Epithelial cell of esophagus (primary cell): ENCODE measurements at regions not wholly inside any gene's neighbourhood (a gene's known extent, or its start where the extent isn't known, plus 50 kb on each side); places are given as distances from the start of the nearest gene placed in this dataset.

ENCODE experiments used
- DNase-seq: peaks from one replicate; pipeline ENCODE4 v3.0.0; 2010; ENCODE audit warnings: low read depth
- H3K4me3 ChIP-seq: 2 replicates; pipeline ENCODE4 v1.5.1; 2011; ENCODE audit warnings: mild to moderate bottlenecking, low read length, control low read depth
- CTCF ChIP-seq: IDR thresholded peaks from 2 replicates; pipeline ENCODE4 v1.5.1; 2011; ENCODE audit warnings: low read depth, mild to moderate bottlenecking, low read length, control low read depth, inconsistent platforms; ENCODE audit not compliant: insufficient read depth; ENCODE audit errors: missing control alignments

DNA sequence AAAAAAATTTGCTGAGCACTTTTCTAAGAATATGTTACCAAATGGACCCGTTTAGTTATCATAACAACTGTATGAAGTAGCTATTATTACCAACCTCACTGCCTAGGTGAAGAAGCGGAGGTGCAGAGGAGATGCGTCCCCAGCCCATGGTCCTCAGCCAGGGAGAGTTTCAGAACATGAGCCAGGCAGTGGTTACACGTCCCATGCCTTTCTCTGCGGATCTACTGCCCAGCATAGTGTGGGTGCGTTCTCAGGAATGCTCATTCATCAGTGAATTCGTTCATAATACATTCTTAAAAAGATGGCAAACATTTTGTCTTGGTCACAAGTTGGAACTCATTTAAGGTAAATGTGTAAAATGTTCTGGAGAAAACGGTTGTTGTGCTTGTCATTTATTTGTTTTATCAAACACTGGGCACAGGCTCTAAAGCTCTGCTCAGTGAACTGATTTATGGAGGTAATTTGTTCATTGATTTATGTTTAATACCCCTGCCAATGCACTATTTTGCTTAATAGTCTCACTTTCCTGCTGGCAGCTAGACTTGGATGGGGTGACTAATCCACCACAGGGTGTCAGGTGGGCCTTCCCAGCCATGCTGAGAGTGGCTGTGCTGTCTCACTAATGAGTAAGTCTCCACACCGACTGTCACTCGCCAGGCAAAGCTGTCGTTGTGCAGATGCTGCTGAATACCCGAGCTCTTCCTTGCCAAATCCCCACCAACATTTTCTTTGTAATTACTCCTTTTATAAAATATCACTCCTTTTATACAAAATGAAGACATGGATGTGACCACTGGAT is 248.8 kb downstream of the TENT4A start:
- H3K4me3 ChIP-seq, result no peak overlapping the region
- DNase-seq, result no peak
- no peak for TF ChIP-seq CTCF

- no peak overlapping the region for H3K4me3 ChIP-seq
- TF ChIP-seq CTCF, result no peak
- DNase-seq, result no peak
Observed at GRCh38 chr5:6976971-6977370, 263.7 kb downstream of the TENT4A start.

DNA sequence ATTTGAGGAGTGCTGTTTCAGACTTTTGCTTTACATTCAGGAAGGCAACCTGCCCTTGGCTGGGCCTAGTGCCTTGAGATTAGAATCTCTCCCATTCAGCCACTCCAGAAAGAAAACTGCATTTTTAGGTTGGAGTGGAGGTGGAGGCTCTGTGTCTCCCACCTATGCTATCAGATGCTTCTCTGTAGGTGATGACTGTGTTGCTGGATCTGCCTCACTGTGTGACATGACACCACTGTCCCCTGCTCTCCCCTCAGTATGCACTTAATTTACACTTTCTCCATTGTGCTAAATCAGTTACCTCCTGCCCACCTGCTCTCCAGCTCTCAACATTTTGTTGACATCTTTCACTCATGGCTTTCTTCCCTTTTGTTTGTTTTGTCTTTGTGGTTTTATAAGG is 265.8 kb downstream of the TENT4A start:
- no peak for TF ChIP-seq CTCF
- no peak overlapping the region for H3K4me3 ChIP-seq
- DNase-seq, result no peak

GRCh38 chr5:6989230-6989629 is 276.0 kb downstream of the TENT4A start:
- no peak overlapping the region for H3K4me3 ChIP-seq
- TF ChIP-seq CTCF, result no peak
- DNase-seq, result no peak

DNA sequence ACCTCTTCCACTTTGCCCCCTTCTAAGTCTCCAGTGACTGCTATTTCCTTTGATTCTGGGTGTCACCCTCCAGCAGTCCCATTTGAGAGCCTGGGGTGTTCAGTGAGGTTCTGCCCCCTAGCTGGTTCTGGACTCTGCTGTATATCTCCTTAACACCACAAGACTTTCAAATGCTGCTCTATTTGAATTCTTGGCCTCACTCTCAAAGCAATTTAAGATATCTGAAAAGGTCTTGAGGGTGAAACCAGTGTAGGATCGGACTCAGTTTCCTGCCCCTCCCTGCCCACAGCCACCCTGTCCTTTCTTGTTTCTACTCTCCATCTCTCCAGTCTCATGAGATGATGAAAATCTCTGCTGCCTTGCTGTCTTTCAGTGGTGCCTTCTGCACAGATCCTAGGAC is 280.9 kb downstream of the TENT4A start:
- no peak for DNase-seq
- no peak overlapping the region for H3K4me3 ChIP-seq
- no peak for TF ChIP-seq CTCF

- no peak for DNase-seq
- no peak for TF ChIP-seq CTCF
Observed at GRCh38 chr5:6995115-6995514, 281.9 kb downstream of the TENT4A start.

DNA sequence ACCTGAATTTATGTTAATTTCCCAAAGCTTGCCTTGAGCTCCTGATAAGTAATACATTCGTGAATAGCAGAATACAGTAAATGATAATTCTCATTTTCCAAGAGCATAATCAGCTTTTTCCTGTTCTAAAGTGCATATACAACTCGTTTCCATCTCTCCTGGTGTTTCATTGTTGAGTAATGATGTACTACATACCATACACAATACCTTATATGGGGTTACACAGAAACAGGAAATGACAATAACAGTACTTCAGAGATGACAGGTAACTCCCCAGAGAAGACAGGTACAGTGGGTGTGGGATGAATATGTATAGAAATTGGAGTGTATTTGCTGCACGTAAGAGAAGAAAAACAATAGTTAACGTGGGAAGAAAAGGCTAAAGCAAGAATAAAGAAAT is 287.1 kb downstream of the TENT4A start:
- DNase-seq, result peak; percentile 16
- H3K4me3 ChIP-seq, result no peak overlapping the region
- no peak for TF ChIP-seq CTCF

More at GRCh38 chr5:6995115-6995514, 281.9 kb downstream of the TENT4A start:
- no peak overlapping the region for H3K4me3 ChIP-seq
